ENCODE measurements at regions not wholly inside any gene's neighbourhood (a gene's known extent, or its start where the extent isn't known, plus 50 kb on each side); places are given as distances from the start of the nearest gene placed in this dataset.

- no peak for TF ChIP-seq CTCF (conservative IDR thresholded peaks at IDR 0.05; ENCODE audit: low read depth, low read length)
- TF ChIP-seq EZH2 (IDR thresholded peaks at IDR 0.05; ENCODE audit: low read length, unreplicated experiment): no peak
- TF ChIP-seq EZH2phosphoT487 (IDR thresholded peaks at IDR 0.05; ENCODE audit: borderline replicate concordance, low read length): no peak
These were observed 361.1 kb downstream of the FOXA2 start for GRCh38 chr20:22223236-22223635.

All from PC-3 (cell line).